Left lobe of liver (tissue), 2 donors: ENCODE measurements at regions not wholly inside any gene's neighbourhood (a gene's known extent, or its start where the extent isn't known, plus 50 kb on each side); places are given as distances from the start of the nearest gene placed in this dataset.

Experiments
- ATAC-seq: fragments of 200-7000 bp; cut with Tn5 transposase; one replicate; pipeline ENCODE4 v1.9.1; 2020; ENCODE audit warnings: mild to moderate bottlenecking, moderate library complexity
- DNase-seq: peaks from one replicate; pipeline ENCODE4 v3.0.0-alpha.2; 2020; ENCODE audit warnings: low spot score
- donor health status: DM: no; HTN: no; CAD: no; lungs with moderate emphysema.
- donor health status: DM: no; HTN: yes; CAD: no.

DNA sequence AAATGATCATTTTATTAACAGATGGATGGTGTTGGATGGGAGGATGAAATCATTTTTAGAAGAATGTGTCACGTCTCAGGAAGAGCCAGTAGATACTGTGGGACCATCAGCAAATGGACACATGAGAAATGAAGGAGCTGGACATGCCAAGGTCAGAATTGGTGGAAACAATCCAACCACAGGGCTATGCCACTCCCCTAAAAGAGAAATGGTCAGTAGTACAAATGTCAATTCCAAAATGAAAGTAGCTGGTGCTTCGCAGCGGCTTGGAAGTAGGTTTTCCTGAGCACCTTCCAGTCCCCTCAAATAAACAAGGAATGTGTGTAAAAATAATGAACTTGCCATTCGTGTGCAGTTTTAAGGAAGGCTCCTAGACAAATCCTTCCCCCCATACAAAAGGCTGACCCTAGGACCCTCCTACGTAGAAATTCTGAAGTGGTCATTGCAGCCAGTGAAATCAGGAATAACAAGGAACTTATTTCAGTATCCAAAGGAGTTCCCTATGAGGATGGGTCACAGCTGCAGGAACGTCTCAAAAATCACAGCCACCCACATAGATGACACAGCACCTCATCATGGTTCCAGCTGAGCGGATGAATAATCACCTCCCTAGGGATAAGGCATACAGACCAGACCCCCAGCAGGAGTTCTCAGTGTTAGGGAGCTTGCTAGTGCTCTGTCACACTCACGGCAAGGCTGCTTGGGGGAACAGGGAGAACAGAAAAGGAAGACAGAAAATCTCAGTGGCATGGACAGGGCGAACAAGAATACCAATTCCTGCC is 239.2 kb downstream of the HS3ST3A1 start:
- DNase-seq (no peak), ATAC-seq (peak; percentile 41)

DNA sequence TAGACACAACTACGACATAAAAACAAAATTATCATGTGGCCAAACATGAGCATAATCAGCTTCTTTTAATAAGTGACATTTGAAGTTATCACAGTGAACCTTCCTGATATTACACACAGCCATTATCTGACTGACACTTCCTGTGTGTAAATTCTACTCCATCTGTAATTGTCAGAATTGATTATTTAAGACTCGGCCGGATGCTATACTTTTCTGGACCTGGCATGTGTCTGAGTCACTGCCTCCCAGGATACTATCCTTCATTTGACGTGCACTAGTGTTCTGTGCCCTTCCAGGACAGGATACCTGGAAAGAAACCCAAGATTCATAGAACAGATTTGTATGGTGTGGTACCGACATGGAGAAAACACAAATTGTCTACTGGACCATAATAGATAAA is 242.0 kb downstream of the HS3ST3A1 start:
- ATAC-seq (no peak), DNase-seq (no peak)

- DNase-seq, result no peak
- ATAC-seq, result no peak
Measured at GRCh38 chr17:13355054-13355453, 246.7 kb downstream of the HS3ST3A1 start.

- ATAC-seq (no peak), DNase-seq (no peak)
Measured at GRCh38 chr17:13353590-13353989, 248.1 kb downstream of the HS3ST3A1 start.

GRCh38 chr17:13352747-13353415 is 248.8 kb downstream of the HS3ST3A1 start:
- ATAC-seq (no peak), DNase-seq (no peak)

DNA sequence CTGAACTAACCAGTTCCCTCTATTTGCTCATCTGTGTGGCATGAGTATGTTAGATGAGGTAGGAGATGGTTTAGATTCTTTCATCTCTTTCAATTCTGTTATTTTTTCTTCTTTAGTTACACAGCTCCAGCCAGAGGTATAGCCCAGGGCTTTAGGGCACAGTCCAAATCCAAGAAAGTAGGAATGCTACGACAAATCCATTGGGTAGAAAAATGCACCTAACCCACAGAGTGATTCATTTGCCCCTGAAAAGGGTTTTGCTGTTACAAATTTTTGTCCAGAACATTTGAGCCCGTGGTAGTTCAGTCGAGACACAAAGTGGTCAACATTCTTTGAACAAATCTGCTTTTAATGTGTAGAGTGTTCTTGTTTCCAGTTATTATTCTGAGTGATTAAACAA is 250.7 kb downstream of the HS3ST3A1 start:
- DNase-seq, result no peak
- ATAC-seq, result no peak

GRCh38 chr17:13350466-13350865 is 251.3 kb downstream of the HS3ST3A1 start:
- DNase-seq, result no peak
- no peak for ATAC-seq

- DNase-seq, result no peak
- ATAC-seq, result no peak
Measured at GRCh38 chr17:13346996-13347762, 254.6 kb downstream of the HS3ST3A1 start.

DNA sequence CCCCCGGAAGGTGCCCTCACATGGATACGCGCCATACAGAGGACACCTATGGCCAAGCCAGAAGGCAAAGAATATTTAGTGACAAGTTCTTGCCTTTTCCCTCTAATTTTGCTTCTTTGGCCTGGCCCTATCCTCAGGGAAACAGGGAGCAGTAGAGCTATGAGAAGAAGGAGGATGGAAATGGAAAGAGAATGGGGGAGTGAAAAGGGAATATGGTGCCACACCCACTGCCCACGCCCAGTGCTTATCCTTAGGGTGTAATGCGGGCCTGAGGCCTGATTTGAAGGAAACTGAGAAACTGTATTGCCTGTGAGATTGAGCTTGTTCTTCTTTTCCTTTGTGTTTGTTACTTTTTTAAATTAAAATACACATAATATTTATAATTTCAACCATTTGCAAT is 255.1 kb downstream of the HS3ST3A1 start:
- DNase-seq (no peak), ATAC-seq (no peak)

GRCh38 chr17:13346081-13346533 is 255.6 kb downstream of the HS3ST3A1 start:
- ATAC-seq, result no peak
- DNase-seq, result no peak

- DNase-seq (no peak), ATAC-seq (no peak)
Measured at GRCh38 chr17:13338421-13338820, 263.3 kb downstream of the HS3ST3A1 start.

- DNase-seq (no peak), ATAC-seq (peak; percentile 94)
Measured at GRCh38 chr17:13337864-13338371, 263.8 kb downstream of the HS3ST3A1 start.

GRCh38 chr17:13337151-13337550 is 264.6 kb downstream of the HS3ST3A1 start:
- no peak for DNase-seq
- no peak for ATAC-seq

DNA sequence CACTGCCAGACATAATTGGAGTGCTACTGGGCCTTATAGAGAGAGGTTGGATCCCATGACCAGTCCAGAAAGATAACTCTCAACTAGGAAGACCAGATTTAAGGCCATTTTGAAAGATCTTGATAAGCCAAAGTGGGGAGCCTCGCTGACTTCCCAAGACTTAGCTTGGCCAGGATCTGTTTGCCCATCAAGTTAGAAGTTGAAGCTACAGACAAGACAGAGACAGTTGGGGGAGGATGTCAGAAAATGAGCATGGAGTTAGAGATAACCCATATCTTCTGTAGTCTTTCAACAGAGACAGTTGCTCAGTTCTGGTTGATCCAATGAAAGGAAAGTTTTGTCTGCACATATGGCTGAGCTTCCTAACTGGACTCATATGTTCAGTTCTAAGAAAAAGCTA is 267.4 kb downstream of the HS3ST3A1 start:
- ATAC-seq, result no peak
- DNase-seq, result no peak

DNA sequence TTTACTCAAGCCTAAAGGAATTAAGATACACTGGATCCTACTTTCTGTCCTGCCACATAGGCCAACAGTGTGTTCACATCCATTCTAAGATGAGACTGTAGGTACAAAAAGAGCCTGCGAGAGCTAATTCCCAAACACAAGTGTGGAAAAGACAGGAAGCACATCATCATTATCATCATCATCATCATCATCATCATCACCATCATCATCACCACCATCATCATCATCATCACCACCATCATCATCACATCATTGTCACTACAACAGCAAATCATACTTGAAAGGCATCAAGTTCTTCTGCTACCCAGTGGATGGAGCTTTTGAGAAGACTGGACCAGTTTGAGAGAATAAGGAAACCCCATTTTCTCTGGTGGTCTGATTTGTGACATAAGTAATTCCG is 268.1 kb downstream of the HS3ST3A1 start:
- DNase-seq, result no peak
- no peak for ATAC-seq

DNA sequence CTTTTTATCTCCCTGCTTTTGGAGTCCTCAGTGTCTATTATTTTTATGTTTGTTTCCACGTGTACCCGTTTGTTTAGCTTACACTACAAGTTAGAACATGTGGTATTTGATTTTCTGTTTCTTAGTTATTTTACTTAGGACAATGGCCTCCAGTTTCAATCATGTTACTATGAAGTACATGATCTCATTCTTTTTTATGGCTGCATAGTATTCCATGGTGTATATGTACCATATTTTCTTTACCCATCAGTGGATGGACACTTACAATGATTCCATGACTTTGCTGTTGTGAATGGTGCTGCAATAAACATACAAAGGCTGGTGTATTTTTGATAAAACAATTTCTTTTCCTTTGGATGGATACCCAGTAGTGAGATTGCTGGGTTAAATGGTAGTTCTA is 269.5 kb downstream of the HS3ST3A1 start:
- ATAC-seq, result no peak

GRCh38 chr17:13329421-13329820 is 272.3 kb downstream of the HS3ST3A1 start:
- DNase-seq (no peak), ATAC-seq (no peak)

More for the DNA sequence above, 269.5 kb downstream of the HS3ST3A1 start:
- DNase-seq, result no peak

- ATAC-seq (no peak), DNase-seq (no peak)
Measured at GRCh38 chr17:13323990-13324389, 277.7 kb downstream of the HS3ST3A1 start.

DNA sequence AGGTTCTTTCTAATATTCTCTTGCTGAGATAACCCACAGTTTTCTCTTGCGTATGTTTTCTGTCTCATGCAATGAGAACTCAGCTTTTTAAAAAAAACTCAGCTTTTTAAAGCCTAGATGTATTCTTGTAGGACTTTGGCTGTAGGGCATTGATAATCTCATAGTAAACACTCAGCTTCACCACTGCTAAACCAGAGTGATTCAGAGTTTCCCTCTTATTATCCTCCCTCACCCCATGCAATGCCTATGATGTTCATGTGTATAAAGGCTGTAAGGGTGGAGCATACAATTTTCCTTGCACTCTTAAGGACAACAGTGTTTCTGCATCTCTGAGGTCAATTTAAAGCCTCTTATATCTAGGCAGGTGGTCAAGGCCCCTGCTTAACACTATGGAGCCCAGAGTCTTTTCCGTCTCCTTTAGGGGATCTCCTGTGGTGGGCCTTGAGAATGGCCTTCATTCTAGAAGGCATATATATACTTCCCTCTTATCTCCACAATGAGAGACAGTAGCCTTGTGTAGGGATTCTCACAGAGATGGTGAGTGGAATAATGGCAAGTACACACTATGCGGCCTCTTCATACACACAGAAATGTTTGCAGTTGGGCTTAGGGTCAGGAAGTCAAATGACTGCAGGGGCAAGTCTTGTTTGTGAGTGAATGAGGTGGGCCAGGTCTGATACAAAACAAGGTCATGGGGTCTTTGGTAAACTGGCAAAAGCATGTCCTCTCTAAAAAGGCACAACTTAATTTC is 279.6 kb downstream of the HS3ST3A1 start:
- DNase-seq, result no peak
- ATAC-seq, result no peak

DNA sequence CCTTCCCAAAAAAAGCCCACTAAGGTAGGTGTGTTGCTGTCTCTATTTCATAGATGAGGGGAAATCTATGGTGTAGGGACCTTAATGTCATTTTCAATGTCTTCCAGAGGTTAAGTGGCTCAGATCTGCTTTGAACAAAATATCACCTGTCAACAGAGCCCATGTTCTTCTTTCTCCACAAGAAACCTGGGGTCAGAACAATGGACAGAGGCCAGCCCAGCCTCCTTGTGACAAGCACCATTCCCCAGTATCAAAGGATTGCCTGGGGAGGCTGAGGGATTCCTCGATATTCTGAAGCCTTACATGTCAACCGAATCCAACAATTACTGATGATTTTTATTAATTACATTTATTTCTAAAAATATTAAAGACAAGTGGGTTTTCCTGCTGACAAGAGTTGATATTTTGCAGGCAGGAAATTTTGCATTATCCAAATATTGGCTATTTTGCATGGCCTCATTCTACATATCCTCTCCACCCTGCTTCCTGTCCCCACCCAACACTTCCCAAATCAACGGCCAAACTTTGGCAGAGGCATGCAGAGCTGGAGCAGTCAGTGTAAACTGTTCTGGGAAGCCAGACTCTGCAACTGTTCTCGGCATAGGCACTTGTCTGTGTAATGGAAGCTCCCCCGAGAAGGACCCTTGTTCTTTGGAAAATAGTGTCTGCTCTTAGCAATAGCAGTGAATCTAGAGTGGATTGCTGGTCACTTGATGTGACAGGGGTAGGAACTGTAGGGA is 281.5 kb downstream of the HS3ST3A1 start:
- DNase-seq (no peak), ATAC-seq (no peak)
